GM19328 (cell line): ENCODE measurements at regions not wholly inside any gene's neighbourhood (a gene's known extent, or its start where the extent isn't known, plus 50 kb on each side); places are given as distances from the start of the nearest gene placed in this dataset.
A peak's percentile ranks its signal among the peaks of the same experiment; 100 is the strongest.

Experiments
- ATAC-seq: cut with Tn5 transposase; IDR thresholded peaks from one replicate; pipeline ENCODE4 v1.9.1; 2021; ENCODE audit warnings: mild to moderate bottlenecking, moderate library complexity; ENCODE audit not compliant: unreplicated experiment

GRCh38 chr5:174282391-174282790 is 236.9 kb downstream of the NSG2 start:
- no peak for ATAC-seq

GRCh38 chr5:174283211-174284005 is 237.9 kb downstream of the NSG2 start:
- ATAC-seq = no peak

GRCh38 chr5:174284873-174285272 is 239.4 kb downstream of the NSG2 start:
- ATAC-seq = peak; percentile 69

GRCh38 chr5:174287761-174288160 is 242.3 kb downstream of the NSG2 start:
- ATAC-seq = no peak

- ATAC-seq = no peak
These were observed 242.9 kb downstream of the NSG2 start for GRCh38 chr5:174288439-174288838.

DNA sequence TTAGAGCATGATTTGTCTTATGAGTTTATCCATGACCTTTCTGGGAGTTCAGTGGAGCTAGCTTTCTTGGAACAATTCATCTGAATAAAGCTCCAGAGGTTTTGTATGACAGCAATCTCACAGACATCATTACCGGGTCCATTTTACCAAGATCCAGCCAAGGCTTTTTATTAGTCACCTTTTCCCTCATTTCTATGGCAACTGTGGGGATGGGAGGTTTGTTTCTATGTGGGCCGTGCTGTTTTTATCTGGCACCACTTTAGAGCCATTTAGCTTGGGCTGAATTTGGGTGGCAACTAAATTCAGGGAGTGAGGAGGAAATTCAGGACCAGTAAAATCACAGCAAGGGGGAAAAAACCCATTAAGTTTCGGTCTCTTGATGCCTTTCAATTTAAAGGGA is 245.7 kb downstream of the NSG2 start:
- no peak for ATAC-seq

DNA sequence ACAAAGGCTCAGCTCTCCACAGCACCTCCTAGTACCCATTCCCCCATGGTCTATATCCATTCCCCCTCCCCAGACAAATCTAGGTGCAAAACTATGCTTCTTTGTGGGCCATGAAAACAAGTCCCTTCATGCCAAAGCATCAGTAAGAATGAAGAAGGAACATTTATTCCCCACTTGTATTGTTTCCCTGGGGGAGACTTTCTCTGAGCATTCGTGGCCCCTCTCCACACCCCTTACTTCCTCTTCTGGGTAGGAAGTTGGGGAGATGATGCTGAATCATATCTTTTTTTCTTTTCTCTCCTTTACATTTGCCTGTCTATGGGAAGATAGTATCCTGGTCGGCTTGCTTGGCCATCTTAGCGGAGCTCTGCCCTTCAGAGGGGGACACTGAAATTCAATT is 246.8 kb downstream of the NSG2 start:
- no peak for ATAC-seq

DNA sequence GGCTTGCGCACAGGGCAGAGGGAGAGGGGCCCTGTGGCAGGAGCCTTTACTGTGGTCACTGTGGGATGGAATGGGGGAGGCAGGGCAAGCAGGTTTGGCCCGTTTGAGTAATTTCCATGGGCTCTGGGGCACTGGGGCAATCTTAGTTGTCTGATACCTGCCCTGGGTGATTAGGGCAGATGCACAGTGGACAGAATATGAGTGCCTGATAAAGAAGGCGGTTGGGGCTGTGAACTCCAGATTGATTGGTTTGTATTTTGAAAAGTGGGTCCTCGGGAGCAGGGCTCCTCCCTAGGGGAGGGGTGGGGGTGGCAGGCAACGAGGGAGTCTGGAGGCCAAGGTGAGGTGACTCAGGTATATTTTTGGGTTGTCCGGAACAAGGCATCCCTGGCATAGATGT is 247.5 kb downstream of the NSG2 start:
- ATAC-seq = no peak

DNA sequence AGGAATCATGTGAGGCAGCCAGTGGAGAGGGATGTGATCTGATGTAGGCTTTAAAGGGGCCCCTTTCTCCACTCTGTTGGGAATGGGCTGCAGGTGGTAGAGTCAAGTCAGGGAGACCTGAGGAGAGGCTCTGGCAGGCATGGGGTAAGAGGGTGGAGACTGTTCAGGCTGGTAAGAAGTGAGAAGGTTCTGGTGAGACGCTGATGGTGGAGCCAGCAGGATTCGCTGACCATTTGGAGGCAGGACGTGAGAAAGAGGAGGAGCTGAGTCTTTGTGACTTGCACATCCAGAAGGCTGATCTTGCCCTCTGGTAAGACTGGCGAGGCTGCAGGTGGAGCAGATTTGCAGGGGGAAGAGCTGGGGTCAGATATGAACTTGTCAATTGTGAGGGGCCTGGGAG is 248.0 kb downstream of the NSG2 start:
- no peak for ATAC-seq

- no peak for ATAC-seq
These were observed 249.6 kb downstream of the NSG2 start for GRCh38 chr5:174294891-174295620.

GRCh38 chr5:174295702-174296436 is 250.4 kb downstream of the NSG2 start:
- no peak for ATAC-seq

- no peak for ATAC-seq
These were observed 254.8 kb downstream of the NSG2 start for GRCh38 chr5:174300118-174300940.

- no peak for ATAC-seq
These were observed 255.6 kb downstream of the NSG2 start for GRCh38 chr5:174300941-174301761.

DNA sequence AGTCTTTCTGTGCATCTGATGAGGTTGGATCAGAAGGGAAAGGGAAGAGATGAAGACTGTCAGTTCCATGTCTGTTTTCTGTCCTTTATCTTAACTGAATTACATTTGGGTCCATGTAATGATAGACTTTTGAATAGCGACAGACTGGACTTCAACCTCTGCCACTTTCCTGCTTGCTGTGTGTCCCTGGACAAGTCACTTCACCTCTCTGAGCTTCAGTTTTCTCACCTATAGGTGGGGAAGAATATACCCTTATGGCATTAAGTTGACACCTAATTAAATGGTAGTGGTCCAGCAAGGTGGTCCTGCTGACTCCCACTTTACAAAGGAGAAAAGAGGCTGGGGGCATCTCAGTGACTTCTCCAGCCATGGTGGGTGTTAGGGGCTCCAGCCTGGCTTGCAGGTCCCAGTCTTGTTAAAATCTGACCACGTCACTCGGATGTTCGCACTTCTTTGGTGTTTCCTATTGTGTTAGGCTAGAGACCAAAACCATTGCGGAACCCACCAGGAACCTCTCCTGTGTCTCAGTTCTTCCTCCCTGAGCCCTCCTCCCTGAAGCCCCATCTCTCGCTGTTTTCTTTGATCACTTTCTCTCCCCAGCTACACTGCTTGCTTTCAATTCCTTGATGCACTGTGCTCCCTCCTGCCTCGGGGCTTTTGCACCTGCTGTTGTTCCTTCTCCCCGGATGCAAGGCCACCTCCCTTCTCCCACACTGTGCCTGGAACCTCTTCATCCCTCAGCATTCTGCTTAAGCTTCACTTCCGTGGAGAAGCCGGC is 256.5 kb downstream of the NSG2 start:
- ATAC-seq = no peak

DNA sequence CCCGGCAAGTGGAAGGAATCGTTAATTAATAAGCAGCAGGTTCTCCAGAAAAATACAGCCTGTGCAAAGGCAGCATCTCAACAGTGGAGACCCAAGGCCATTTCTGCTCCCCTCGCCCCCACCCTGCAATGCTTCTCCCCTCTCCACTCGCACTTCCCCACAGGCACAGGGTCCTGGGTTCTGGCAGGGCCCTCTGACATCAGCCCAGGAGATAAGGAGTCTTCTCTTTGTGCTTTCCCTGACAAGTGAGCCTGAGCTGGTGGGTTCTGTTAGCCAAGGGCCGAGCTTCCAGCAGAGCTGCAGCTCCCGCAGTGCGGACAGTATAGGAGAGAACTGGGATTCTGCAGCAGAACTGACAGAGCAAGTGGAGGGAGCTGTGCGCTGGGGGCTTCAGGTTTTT is 257.5 kb downstream of the NSG2 start:
- ATAC-seq = no peak

- ATAC-seq = no peak
These were observed 258.0 kb downstream of the NSG2 start for GRCh38 chr5:174303437-174304045.

DNA sequence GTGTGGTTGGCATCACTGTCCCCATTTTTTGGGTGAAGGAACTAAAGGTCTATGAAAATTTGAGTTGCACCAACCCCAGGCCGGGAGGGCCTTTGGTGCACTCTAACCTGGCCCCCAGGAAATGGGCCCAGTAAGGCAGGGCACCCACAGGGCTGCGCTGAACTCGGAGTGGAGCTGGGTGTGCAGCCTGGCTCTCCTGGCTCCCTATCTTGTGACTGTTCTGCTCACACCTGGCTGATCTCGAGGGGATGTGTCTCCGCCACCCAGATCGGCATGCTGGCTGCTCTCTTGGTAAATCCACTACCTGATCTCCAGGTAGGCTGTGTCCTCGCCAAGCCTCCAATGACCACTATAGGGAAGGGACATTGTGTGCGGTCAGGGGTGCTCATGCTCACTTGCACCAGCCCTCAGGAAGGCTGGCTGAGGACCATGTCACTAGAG is 259.8 kb downstream of the NSG2 start:
- ATAC-seq = no peak

- no peak for ATAC-seq
These were observed 261.0 kb downstream of the NSG2 start for GRCh38 chr5:174306345-174307030.
